ENCODE measurements at regions not wholly inside any gene's neighbourhood (a gene's known extent, or its start where the extent isn't known, plus 50 kb on each side); places are given as distances from the start of the nearest gene placed in this dataset.

DNA sequence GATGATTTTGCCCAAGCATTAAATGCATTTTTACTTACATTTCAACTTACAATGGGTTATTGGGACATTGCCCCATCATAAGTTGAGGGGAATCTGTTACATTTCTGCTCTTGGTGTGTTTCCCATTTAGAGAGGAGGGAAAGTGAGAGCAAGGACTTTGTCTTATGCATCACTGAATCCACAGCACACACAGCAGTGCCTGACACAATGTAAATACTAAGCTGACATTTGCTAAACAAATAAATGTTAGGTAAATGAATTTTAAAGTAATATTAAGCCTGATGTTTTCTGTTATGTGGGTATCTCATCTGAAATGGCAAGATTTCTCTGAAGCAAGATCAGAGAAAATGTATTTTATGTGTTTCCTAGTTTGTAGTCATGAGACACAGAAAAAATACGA lies 143.6 kb upstream of the STXBP5 start:
- no peak for TF ChIP-seq EZH2 (IDR thresholded peaks at IDR 0.05; ENCODE audit: low read length, missing control alignments)
- TF ChIP-seq, protein P1, sequence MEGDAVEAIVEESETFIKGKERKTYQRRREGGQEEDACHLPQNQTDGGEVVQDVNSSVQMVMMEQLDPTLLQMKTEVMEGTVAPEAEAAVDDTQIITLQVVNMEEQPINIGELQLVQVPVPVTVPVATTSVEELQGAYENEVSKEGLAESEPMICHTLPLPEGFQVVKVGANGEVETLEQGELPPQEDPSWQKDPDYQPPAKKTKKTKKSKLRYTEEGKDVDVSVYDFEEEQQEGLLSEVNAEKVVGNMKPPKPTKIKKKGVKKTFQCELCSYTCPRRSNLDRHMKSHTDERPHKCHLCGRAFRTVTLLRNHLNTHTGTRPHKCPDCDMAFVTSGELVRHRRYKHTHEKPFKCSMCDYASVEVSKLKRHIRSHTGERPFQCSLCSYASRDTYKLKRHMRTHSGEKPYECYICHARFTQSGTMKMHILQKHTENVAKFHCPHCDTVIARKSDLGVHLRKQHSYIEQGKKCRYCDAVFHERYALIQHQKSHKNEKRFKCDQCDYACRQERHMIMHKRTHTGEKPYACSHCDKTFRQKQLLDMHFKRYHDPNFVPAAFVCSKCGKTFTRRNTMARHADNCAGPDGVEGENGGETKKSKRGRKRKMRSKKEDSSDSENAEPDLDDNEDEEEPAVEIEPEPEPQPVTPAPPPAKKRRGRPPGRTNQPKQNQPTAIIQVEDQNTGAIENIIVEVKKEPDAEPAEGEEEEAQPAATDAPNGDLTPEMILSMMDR (conservative IDR thresholded peaks at IDR 0.05 in 1 of 2, IDR thresholded peaks at IDR 0.05 in 1 of 2; ENCODE audit: low read depth in 1 of 2, low read length in 2 of 2): no peak
